Adipocyte (in vitro differentiated cells): ENCODE measurements at regions not wholly inside any gene's neighbourhood (a gene's known extent, or its start where the extent isn't known, plus 50 kb on each side); places are given as distances from the start of the nearest gene placed in this dataset.
"Not testable (repeated sequence)": the region's sequence is repeated elsewhere in the genome, so short reads cannot be mapped to it uniquely, and the experiment has no call there.

Experiments
- DNase-seq: peaks from one replicate; pipeline ENCODE4 v3.0.0-alpha.2; 2015; ENCODE audit warnings: low read depth
- H3K27me3 ChIP-seq: replicated peaks from 2 replicates; pipeline ENCODE4 v1.7.0; 2013; ENCODE audit warnings: mild to moderate bottlenecking, low read length, moderate library complexity; ENCODE audit not compliant: control insufficient read depth, insufficient read depth
- H3K36me3 ChIP-seq: 2 replicates; pipeline ENCODE4 v1.7.0; 2013; ENCODE audit warnings: low read length, mild to moderate bottlenecking, moderate library complexity; ENCODE audit not compliant: control insufficient read depth, insufficient read depth, severe bottlenecking
- H3K4me1 ChIP-seq: 2 replicates; pipeline ENCODE4 v1.7.0; 2013; ENCODE audit warnings: mild to moderate bottlenecking, low read length, moderate library complexity; ENCODE audit not compliant: control insufficient read depth, insufficient read depth
- H3K4me3 ChIP-seq: 2 replicates; pipeline ENCODE4 v1.7.0; 2013; ENCODE audit warnings: mild to moderate bottlenecking, low read length, moderate library complexity
- H3K9ac ChIP-seq: 2 replicates; pipeline ENCODE4 v1.7.0; 2013; ENCODE audit warnings: mild to moderate bottlenecking, low read length, moderate library complexity
- H3K9me3 ChIP-seq: 2 replicates; pipeline ENCODE4 v1.7.0; 2013; ENCODE audit warnings: mild to moderate bottlenecking, low read length, moderate library complexity; ENCODE audit not compliant: control insufficient read depth

GRCh38 chr5:126023994-126024441 is 399.2 kb upstream of the GRAMD2B start:
- Histone ChIP-seq H3K9me3 (peaks cover 5% of the 10 kb centered on the region), H3K4me3 (no peak overlapping the region), H3K9ac (no peak overlapping the region), H3K36me3 (no peaks in the 10 kb centered on the region), H3K27me3 (no peaks in the 10 kb centered on the region), H3K4me1 (no peaks in the 10 kb centered on the region)
- DNase-seq, result peak; percentile 62

- Histone ChIP-seq H3K4me3 (no peak overlapping the region), H3K27me3 (no peaks in the 10 kb centered on the region), H3K9me3 (peaks cover 23% of the 10 kb centered on the region), H3K4me1 (no peaks in the 10 kb centered on the region), H3K36me3 (no peaks in the 10 kb centered on the region), H3K9ac (no peak overlapping the region)
- DNase-seq, result no peak
Measured at GRCh38 chr5:126027149-126027548, 396.1 kb upstream of the GRAMD2B start.

GRCh38 chr5:126027652-126028051 is 395.6 kb upstream of the GRAMD2B start:
- H3K9me3 ChIP-seq, result peaks cover 23% of the 10 kb centered on the region
- H3K9ac ChIP-seq, result no peak overlapping the region
- no peaks in the 10 kb centered on the region for H3K4me1 ChIP-seq
- no peaks in the 10 kb centered on the region for H3K36me3 ChIP-seq
- no peaks in the 10 kb centered on the region for H3K27me3 ChIP-seq
- no peak for DNase-seq
- no peak overlapping the region for H3K4me3 ChIP-seq

- Histone ChIP-seq H3K4me3 (no peak overlapping the region), H3K4me1 (no peaks in the 10 kb centered on the region), H3K27me3 (no peaks in the 10 kb centered on the region), H3K9me3 (peaks cover 23% of the 10 kb centered on the region), H3K36me3 (no peaks in the 10 kb centered on the region), H3K9ac (no peak overlapping the region)
- no peak for DNase-seq
Measured at GRCh38 chr5:126028336-126028735, 394.9 kb upstream of the GRAMD2B start.

GRCh38 chr5:126029282-126029681 is 393.9 kb upstream of the GRAMD2B start:
- peaks cover 23% of the 10 kb centered on the region for H3K9me3 ChIP-seq
- H3K36me3 ChIP-seq, H3K27me3 ChIP-seq, H3K4me3 ChIP-seq, H3K9ac ChIP-seq, DNase-seq, H3K4me1 ChIP-seq: not testable (repeated sequence)

- Histone ChIP-seq H3K27me3 (no peaks in the 10 kb centered on the region), H3K36me3 (no peaks in the 10 kb centered on the region), H3K9ac (no peak overlapping the region), H3K4me3 (no peak overlapping the region), H3K4me1 (no peaks in the 10 kb centered on the region), H3K9me3 (peaks cover 23% of the 10 kb centered on the region)
- no peak for DNase-seq
Measured at GRCh38 chr5:126030698-126031097, 392.5 kb upstream of the GRAMD2B start.

- peak; percentile 62 for DNase-seq
- Histone ChIP-seq H3K36me3 (no peaks in the 10 kb centered on the region), H3K27me3 (no peaks in the 10 kb centered on the region), H3K9ac (no peak overlapping the region), H3K4me3 (no peak overlapping the region), H3K9me3 (peaks cover 23% of the 10 kb centered on the region), H3K4me1 (no peaks in the 10 kb centered on the region)
Measured at GRCh38 chr5:126031989-126032716, 391.1 kb upstream of the GRAMD2B start.

- H3K4me1 ChIP-seq, result no peaks in the 10 kb centered on the region
- no peaks in the 10 kb centered on the region for H3K36me3 ChIP-seq
- H3K27me3 ChIP-seq, result no peaks in the 10 kb centered on the region
- no peak overlapping the region for H3K9ac ChIP-seq
- no peak for DNase-seq
- no peaks in the 10 kb centered on the region for H3K9me3 ChIP-seq
- no peak overlapping the region for H3K4me3 ChIP-seq
Measured at GRCh38 chr5:126043688-126044087, 379.5 kb upstream of the GRAMD2B start.

GRCh38 chr5:126044111-126044668 is 379.0 kb upstream of the GRAMD2B start:
- Histone ChIP-seq H3K9ac (no peak overlapping the region), H3K36me3 (no peaks in the 10 kb centered on the region), H3K4me3 (no peak overlapping the region), H3K4me1 (no peaks in the 10 kb centered on the region), H3K9me3 (no peaks in the 10 kb centered on the region), H3K27me3 (no peaks in the 10 kb centered on the region)
- DNase-seq, result peak; percentile 29

GRCh38 chr5:126044931-126045565 is 378.2 kb upstream of the GRAMD2B start:
- peak; percentile 36 for DNase-seq
- H3K4me3 ChIP-seq, result no peak overlapping the region
- no peaks in the 10 kb centered on the region for H3K36me3 ChIP-seq
- no peak overlapping the region for H3K9ac ChIP-seq
- H3K27me3 ChIP-seq, result no peaks in the 10 kb centered on the region
- no peaks in the 10 kb centered on the region for H3K9me3 ChIP-seq
- H3K4me1 ChIP-seq, result no peaks in the 10 kb centered on the region

- Histone ChIP-seq H3K9me3 (no peaks in the 10 kb centered on the region), H3K27me3 (no peaks in the 10 kb centered on the region), H3K9ac (no peak overlapping the region), H3K4me1 (no peaks in the 10 kb centered on the region), H3K4me3 (no peak overlapping the region), H3K36me3 (no peaks in the 10 kb centered on the region)
- DNase-seq, result no peak
Measured at GRCh38 chr5:126046318-126046717, 376.9 kb upstream of the GRAMD2B start.
